Neural cell (in vitro differentiated cells): ENCODE measurements at regions not wholly inside any gene's neighbourhood (a gene's known extent, or its start where the extent isn't known, plus 50 kb on each side); places are given as distances from the start of the nearest gene placed in this dataset.

ENCODE experiments used
- CTCF ChIP-seq: fragments of 450-650 bp; IDR thresholded peaks from 2 replicates; pipeline ENCODE4 v1.5.1; 2014; ENCODE audit warnings: antibody characterized with exemption, mild to moderate bottlenecking, moderate library complexity; ENCODE audit not compliant: poor library complexity, severe bottlenecking
- EZH2 ChIP-seq: fragments of 200-600, 300-800 bp; shearing (Covaris generic), sonication (generic); IDR thresholded peaks from 2 replicates; pipeline ENCODE4 v1.6.1; 2014; ENCODE audit warnings: antibody characterized with exemption, low read length, borderline replicate concordance, mild to moderate bottlenecking; ENCODE audit not compliant: insufficient read depth, poor library complexity, severe bottlenecking

- TF ChIP-seq EZH2 (no peak), CTCF (no peak)
Measured at GRCh38 chr1:218969006-218969405, 204.7 kb upstream of the LYPLAL1 start.
